ENCODE measurements at regions not wholly inside any gene's neighbourhood (a gene's known extent, or its start where the extent isn't known, plus 50 kb on each side); places are given as distances from the start of the nearest gene placed in this dataset.

DNA sequence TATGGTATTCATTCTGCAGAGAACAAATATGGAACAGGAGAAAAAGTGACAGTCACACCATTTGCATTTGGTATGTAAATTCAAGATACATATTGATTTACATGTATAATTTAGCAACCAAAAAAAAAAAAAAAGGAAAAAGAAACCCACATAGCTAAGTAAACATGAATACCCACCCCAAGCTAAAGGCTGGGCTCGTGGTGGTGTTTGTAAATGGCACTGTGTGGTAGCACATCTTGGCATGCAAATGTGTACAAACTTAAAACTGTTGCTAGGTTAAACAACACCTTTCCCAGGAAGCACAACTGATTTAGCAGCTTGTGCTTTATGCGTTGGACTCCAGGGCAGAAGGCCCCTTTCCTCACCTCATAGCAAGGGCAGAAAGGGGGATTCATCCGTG is 481.1 kb upstream of the CELF4 start:
- no peak for TF ChIP-seq POLR2A (IDR thresholded peaks at IDR 0.05)
- TF ChIP-seq, protein P1, sequence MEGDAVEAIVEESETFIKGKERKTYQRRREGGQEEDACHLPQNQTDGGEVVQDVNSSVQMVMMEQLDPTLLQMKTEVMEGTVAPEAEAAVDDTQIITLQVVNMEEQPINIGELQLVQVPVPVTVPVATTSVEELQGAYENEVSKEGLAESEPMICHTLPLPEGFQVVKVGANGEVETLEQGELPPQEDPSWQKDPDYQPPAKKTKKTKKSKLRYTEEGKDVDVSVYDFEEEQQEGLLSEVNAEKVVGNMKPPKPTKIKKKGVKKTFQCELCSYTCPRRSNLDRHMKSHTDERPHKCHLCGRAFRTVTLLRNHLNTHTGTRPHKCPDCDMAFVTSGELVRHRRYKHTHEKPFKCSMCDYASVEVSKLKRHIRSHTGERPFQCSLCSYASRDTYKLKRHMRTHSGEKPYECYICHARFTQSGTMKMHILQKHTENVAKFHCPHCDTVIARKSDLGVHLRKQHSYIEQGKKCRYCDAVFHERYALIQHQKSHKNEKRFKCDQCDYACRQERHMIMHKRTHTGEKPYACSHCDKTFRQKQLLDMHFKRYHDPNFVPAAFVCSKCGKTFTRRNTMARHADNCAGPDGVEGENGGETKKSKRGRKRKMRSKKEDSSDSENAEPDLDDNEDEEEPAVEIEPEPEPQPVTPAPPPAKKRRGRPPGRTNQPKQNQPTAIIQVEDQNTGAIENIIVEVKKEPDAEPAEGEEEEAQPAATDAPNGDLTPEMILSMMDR (IDR thresholded peaks at IDR 0.05), result no peak
- TF ChIP-seq POLR2AphosphoS5 (IDR thresholded peaks at IDR 0.05), result no peak
